ENCODE measurements at regions not wholly inside any gene's neighbourhood (a gene's known extent, or its start where the extent isn't known, plus 50 kb on each side); places are given as distances from the start of the nearest gene placed in this dataset.

DNA sequence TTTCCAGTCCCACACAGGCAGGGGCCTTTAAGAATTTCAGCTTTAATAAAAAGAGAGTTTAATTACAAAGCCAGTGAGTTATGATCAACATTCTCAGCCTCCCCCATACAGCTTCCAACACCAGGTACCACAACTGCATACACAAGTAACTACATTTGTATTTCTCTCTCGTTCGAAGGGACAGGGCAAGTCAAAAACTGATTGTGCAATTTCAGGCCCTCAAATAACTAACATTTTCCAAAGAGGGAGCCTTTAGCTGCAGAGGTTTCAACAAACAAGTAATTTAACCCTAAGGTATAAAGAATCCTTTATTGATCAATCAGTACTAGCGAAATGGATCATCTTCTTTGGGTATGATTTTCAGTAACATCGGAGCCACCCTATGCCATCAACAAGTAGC is 142.4 kb downstream of the ZNF281 start:
- H3K4me1 ChIP-seq (ENCODE audit: insufficient read depth, low read length, poor library complexity, severe bottlenecking), result no peaks in the 10 kb centered on the region
- H3K9me3 ChIP-seq (ENCODE audit: low read length), result no peaks in the 10 kb centered on the region
- H3K79me2 ChIP-seq (ENCODE audit: insufficient read depth, low read depth, low read length), result no peaks in the 10 kb centered on the region
- no peak overlapping the region for H2AFZ ChIP-seq (ENCODE audit: low read length)
- H3K36me3 ChIP-seq (ENCODE audit: insufficient read depth, low read length), result no peaks in the 10 kb centered on the region
- ChIA-PET CTCF (ENCODE audit: unreplicated experiment) (no interaction called here), POLR2A (interaction anchor here (0.8 kb wide), 1 partner anchor 9 kb away, joined by 3 read pairs; no protein-coding TSS in a partner anchor)
- DNase-seq (ENCODE audit: low spot score), result no peak
- no peak overlapping the region for H3K4me2 ChIP-seq (ENCODE audit: low read length)
- H4K20me1 ChIP-seq (ENCODE audit: insufficient read depth, low read length), result no peaks in the 10 kb centered on the region
- no peaks in the 10 kb centered on the region for H3K9me2 ChIP-seq (ENCODE audit: insufficient read depth, low read length)
- no peak overlapping the region for H3K4me3 ChIP-seq (ENCODE audit: low read depth, low read length, poor library complexity, severe bottlenecking)
- H3K27ac ChIP-seq (ENCODE audit: low read depth, low read length, poor library complexity, severe bottlenecking), result no peak overlapping the region
- TF ChIP-seq, protein P1, sequence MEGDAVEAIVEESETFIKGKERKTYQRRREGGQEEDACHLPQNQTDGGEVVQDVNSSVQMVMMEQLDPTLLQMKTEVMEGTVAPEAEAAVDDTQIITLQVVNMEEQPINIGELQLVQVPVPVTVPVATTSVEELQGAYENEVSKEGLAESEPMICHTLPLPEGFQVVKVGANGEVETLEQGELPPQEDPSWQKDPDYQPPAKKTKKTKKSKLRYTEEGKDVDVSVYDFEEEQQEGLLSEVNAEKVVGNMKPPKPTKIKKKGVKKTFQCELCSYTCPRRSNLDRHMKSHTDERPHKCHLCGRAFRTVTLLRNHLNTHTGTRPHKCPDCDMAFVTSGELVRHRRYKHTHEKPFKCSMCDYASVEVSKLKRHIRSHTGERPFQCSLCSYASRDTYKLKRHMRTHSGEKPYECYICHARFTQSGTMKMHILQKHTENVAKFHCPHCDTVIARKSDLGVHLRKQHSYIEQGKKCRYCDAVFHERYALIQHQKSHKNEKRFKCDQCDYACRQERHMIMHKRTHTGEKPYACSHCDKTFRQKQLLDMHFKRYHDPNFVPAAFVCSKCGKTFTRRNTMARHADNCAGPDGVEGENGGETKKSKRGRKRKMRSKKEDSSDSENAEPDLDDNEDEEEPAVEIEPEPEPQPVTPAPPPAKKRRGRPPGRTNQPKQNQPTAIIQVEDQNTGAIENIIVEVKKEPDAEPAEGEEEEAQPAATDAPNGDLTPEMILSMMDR (conservative IDR thresholded peaks at IDR 0.05; ENCODE audit: low read length), result no peak
- TF ChIP-seq EZH2phosphoT487 (IDR thresholded peaks at IDR 0.05; ENCODE audit: borderline replicate concordance, low read depth, low read length), result no peak
- no TSS peak for BruUV-seq (replicated peaks)
- intact Hi-C loops (cut with micrococcal nuclease; ENCODE audit: unreplicated experiment), result no loop called here

DNA sequence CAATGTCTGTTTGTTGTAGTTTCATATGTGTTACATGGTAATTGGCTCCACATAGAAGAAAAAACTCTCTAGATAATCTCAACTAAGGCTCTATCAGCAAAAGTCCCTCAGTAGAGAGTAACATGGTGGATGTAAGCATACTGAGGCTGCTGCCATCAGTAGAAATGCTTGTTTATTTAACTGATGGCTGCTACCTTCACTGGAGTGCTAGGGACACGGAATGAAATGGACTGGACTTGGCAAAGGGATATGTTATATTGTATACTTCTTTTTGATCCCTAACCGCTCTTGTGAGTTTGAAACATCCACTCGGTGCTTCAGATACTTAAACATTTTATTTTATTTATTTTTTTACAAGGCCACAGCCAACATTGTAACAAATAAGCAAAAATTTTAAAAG is 143.0 kb downstream of the ZNF281 start:
- Histone ChIP-seq H3K4me3 (ENCODE audit: low read depth, low read length, poor library complexity, severe bottlenecking) (no peak overlapping the region), H3K4me2 (ENCODE audit: low read length) (no peak overlapping the region), H3K9me2 (ENCODE audit: insufficient read depth, low read length) (no peaks in the 10 kb centered on the region), H4K20me1 (ENCODE audit: insufficient read depth, low read length) (no peaks in the 10 kb centered on the region), H3K36me3 (ENCODE audit: insufficient read depth, low read length) (no peaks in the 10 kb centered on the region), H2AFZ (ENCODE audit: low read length) (no peak overlapping the region), H3K9me3 (ENCODE audit: low read length) (no peaks in the 10 kb centered on the region), H3K4me1 (ENCODE audit: insufficient read depth, low read length, poor library complexity, severe bottlenecking) (no peaks in the 10 kb centered on the region), H3K79me2 (ENCODE audit: insufficient read depth, low read depth, low read length) (no peaks in the 10 kb centered on the region), H3K27ac (ENCODE audit: low read depth, low read length, poor library complexity, severe bottlenecking) (no peak overlapping the region)
- CTCF ChIA-PET (ENCODE audit: unreplicated experiment), result no interaction called here
- intact Hi-C loops (cut with micrococcal nuclease; ENCODE audit: unreplicated experiment), result no loop called here
- TF ChIP-seq EZH2phosphoT487 (IDR thresholded peaks at IDR 0.05; ENCODE audit: borderline replicate concordance, low read depth, low read length), result no peak
- TF ChIP-seq, protein P1 (conservative IDR thresholded peaks at IDR 0.05; ENCODE audit: low read length), result no peak
- POLR2A ChIA-PET, result interaction anchor here (0.6 to 0.8 kb wide), 3 partner anchors 10 to 209 kb away, joined by 3 read pairs; no protein-coding TSS in a partner anchor
- no peak for DNase-seq (ENCODE audit: low spot score)
- BruUV-seq (replicated peaks), result no TSS peak

DNA sequence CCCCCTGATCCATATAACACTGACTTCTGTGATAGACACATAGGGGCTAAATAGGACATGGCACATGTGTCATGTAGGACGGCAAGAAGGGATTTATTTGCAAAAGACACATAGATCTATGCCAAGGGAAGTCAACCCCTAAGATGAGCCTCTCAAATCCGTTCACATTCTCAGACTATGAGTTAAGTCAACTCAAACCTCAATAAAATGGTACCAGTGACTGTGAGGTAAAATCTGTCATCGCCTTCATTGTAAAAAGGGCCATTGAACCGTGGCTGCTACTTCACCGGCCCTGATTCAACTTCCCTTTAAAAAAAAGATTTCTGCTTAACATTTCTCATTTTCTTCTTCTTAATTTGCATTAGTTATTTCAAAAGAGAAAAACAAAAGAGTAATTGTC is 144.0 kb downstream of the ZNF281 start:
- CTCF ChIA-PET (ENCODE audit: unreplicated experiment), result no interaction called here
- no peak for TF ChIP-seq EZH2phosphoT487 (IDR thresholded peaks at IDR 0.05; ENCODE audit: borderline replicate concordance, low read depth, low read length)
- TF ChIP-seq, protein P1 (conservative IDR thresholded peaks at IDR 0.05; ENCODE audit: low read length), result no peak
- intact Hi-C loops (cut with micrococcal nuclease; ENCODE audit: unreplicated experiment), result no loop called here
- Histone ChIP-seq H3K4me3 (ENCODE audit: low read depth, low read length, poor library complexity, severe bottlenecking) (no peak overlapping the region), H3K4me1 (ENCODE audit: insufficient read depth, low read length, poor library complexity, severe bottlenecking) (no peaks in the 10 kb centered on the region), H3K4me2 (ENCODE audit: low read length) (no peak overlapping the region), H3K9me3 (ENCODE audit: low read length) (no peaks in the 10 kb centered on the region), H3K36me3 (ENCODE audit: insufficient read depth, low read length) (no peaks in the 10 kb centered on the region), H4K20me1 (ENCODE audit: insufficient read depth, low read length) (no peaks in the 10 kb centered on the region), H3K27ac (ENCODE audit: low read depth, low read length, poor library complexity, severe bottlenecking) (no peak overlapping the region), H3K9me2 (ENCODE audit: insufficient read depth, low read length) (no peaks in the 10 kb centered on the region), H3K79me2 (ENCODE audit: insufficient read depth, low read depth, low read length) (no peaks in the 10 kb centered on the region), H2AFZ (ENCODE audit: low read length) (no peak overlapping the region)
- POLR2A ChIA-PET, result interaction anchor here (0.5 to 0.9 kb wide), 4 partner anchors 11 to 199 kb away, joined by 3 to 6 read pairs (median 4); no protein-coding TSS in a partner anchor
- no TSS peak for BruUV-seq (replicated peaks)
- no peak for DNase-seq (ENCODE audit: low spot score)
